ENCODE measurements at regions not wholly inside any gene's neighbourhood (a gene's known extent, or its start where the extent isn't known, plus 50 kb on each side); places are given as distances from the start of the nearest gene placed in this dataset.

DNA sequence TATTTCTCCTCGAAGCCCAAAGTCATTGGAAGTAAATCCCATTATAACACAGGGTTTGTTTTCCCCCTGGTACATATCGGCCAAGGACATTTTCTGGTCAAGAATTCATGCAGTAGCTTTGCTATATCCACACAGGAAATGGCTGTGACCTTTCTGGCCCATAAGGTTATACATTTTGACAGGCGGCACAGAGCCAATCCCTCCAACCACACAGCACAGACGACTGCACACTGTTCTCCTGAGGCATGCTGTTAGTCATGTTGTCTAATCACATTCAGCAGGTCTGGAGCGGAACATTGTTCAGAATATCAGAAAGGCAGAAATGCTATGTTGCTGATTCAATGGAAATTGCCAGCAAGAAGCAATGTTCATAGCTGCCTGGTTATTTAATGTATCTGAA lies 742.3 kb upstream of the SLC8A1 start:
- TF ChIP-seq, protein P1, sequence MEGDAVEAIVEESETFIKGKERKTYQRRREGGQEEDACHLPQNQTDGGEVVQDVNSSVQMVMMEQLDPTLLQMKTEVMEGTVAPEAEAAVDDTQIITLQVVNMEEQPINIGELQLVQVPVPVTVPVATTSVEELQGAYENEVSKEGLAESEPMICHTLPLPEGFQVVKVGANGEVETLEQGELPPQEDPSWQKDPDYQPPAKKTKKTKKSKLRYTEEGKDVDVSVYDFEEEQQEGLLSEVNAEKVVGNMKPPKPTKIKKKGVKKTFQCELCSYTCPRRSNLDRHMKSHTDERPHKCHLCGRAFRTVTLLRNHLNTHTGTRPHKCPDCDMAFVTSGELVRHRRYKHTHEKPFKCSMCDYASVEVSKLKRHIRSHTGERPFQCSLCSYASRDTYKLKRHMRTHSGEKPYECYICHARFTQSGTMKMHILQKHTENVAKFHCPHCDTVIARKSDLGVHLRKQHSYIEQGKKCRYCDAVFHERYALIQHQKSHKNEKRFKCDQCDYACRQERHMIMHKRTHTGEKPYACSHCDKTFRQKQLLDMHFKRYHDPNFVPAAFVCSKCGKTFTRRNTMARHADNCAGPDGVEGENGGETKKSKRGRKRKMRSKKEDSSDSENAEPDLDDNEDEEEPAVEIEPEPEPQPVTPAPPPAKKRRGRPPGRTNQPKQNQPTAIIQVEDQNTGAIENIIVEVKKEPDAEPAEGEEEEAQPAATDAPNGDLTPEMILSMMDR (IDR thresholded peaks at IDR 0.05): no peak
- Histone ChIP-seq H2AFZ (ENCODE audit: insufficient read depth, low read depth, low read length, poor library complexity, severe bottlenecking) (no peak overlapping the region), H3K79me2 (ENCODE audit: insufficient read depth, low read length) (no peaks in the 10 kb centered on the region), H3K4me3 (replicated peaks in 1 of 3; ENCODE audit: low read depth in 2 of 3, low read length in 3 of 3) (no peak overlapping the region), H4K20me1 (ENCODE audit: insufficient read depth, low read length) (no peaks in the 10 kb centered on the region), H3K4me2 (replicated peaks; ENCODE audit: extremely low read depth, low read length, poor library complexity, severe bottlenecking) (no peak overlapping the region), H3K36me3 (replicated peaks in 1 of 2; ENCODE audit: control insufficient read depth in 1 of 2, insufficient read depth in 2 of 2, low read length in 2 of 2) (no peaks in the 10 kb centered on the region), H3K9me3 (replicated peaks in 1 of 2; ENCODE audit: control insufficient read depth in 1 of 2, insufficient read depth in 1 of 2, low read length in 2 of 2) (no peaks in the 10 kb centered on the region), H3K27ac (ENCODE audit: low read depth in 1 of 2, low read length in 2 of 2) (no peak overlapping the region), H3K4me1 (ENCODE audit: control insufficient read depth in 1 of 2, insufficient read depth in 2 of 2, low read length in 2 of 2) (no peaks in the 10 kb centered on the region), H3K27me3 (ENCODE audit: control insufficient read depth in 2 of 2, insufficient read depth in 2 of 2, low read length in 2 of 2) (no peaks in the 10 kb centered on the region), H3K9ac (ENCODE audit: insufficient read depth, low read length, poor library complexity, severe bottlenecking) (no peak overlapping the region)
- H3K4me3 Mint-ChIP-seq: no peak overlapping the region
- H3K9me3 Mint-ChIP-seq: peaks cover 0 to 3% (median 0%) of the 10 kb centered on the region in 7 donors
- no peaks in the 10 kb centered on the region for H3K27me3 Mint-ChIP-seq (ENCODE audit: low read depth in 3 of 3)
- DNase-seq: no peak
- intact Hi-C loops (cut with micrococcal nuclease): no loop called here
- no peak overlapping the region for H3K27ac Mint-ChIP-seq
- WGBS (ENCODE audit: insufficient coverage): 90% methylated on average over 2 of the region's 5 CpGs
- no peaks in the 10 kb centered on the region for H3K36me3 Mint-ChIP-seq
- H3K4me1 Mint-ChIP-seq: no peaks in the 10 kb centered on the region

DNA sequence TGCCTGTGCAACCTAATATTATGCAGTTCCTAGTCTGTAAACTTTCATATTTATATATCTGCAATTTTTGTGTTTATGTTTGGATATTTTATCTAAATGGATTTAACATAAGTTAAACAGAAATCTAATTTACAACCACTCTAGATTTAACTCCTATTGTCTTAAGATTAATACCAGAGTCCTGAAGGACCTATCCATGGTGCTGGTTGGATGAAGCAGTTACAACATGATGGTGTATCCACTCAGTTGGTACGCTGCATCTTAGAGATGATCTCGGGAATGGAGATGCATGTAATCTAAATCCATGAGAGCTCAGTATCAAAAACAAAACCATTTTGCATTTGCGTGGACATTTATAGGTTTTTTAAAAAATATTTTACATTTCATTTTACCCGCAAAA lies 745.9 kb upstream of the SLC8A1 start:
- Mint-ChIP-seq H3K9me3 (peaks cover 0 to 3% (median 0%) of the 10 kb centered on the region in 7 donors), H3K36me3 (no peaks in the 10 kb centered on the region), H3K27me3 (ENCODE audit: low read depth in 3 of 3) (no peaks in the 10 kb centered on the region), H3K4me3 (no peak overlapping the region), H3K4me1 (no peaks in the 10 kb centered on the region), H3K27ac (no peak overlapping the region)
- WGBS (ENCODE audit: insufficient coverage): no CpG with 5 or more reads among the region's 4 CpGs
- Histone ChIP-seq H3K27ac (ENCODE audit: low read depth in 1 of 2, low read length in 2 of 2) (no peak overlapping the region), H3K9me3 (replicated peaks in 1 of 2; ENCODE audit: control insufficient read depth in 1 of 2, insufficient read depth in 1 of 2, low read length in 2 of 2) (no peaks in the 10 kb centered on the region), H3K79me2 (ENCODE audit: insufficient read depth, low read length) (no peaks in the 10 kb centered on the region), H3K4me3 (replicated peaks in 1 of 3; ENCODE audit: low read depth in 2 of 3, low read length in 3 of 3) (no peak overlapping the region), H3K4me2 (replicated peaks; ENCODE audit: extremely low read depth, low read length, poor library complexity, severe bottlenecking) (no peak overlapping the region), H2AFZ (ENCODE audit: insufficient read depth, low read depth, low read length, poor library complexity, severe bottlenecking) (no peak overlapping the region), H3K36me3 (replicated peaks in 1 of 2; ENCODE audit: control insufficient read depth in 1 of 2, insufficient read depth in 2 of 2, low read length in 2 of 2) (no peaks in the 10 kb centered on the region), H3K27me3 (ENCODE audit: control insufficient read depth in 2 of 2, insufficient read depth in 2 of 2, low read length in 2 of 2) (no peaks in the 10 kb centered on the region), H4K20me1 (ENCODE audit: insufficient read depth, low read length) (no peaks in the 10 kb centered on the region), H3K4me1 (ENCODE audit: control insufficient read depth in 1 of 2, insufficient read depth in 2 of 2, low read length in 2 of 2) (no peaks in the 10 kb centered on the region), H3K9ac (ENCODE audit: insufficient read depth, low read length, poor library complexity, severe bottlenecking) (no peak overlapping the region)
- intact Hi-C loops (cut with micrococcal nuclease): no loop called here
- TF ChIP-seq, protein P1 (IDR thresholded peaks at IDR 0.05): no peak
- DNase-seq: no peak
